Fibroblast of lung (primary cell): ENCODE measurements at regions not wholly inside any gene's neighbourhood (a gene's known extent, or its start where the extent isn't known, plus 50 kb on each side); places are given as distances from the start of the nearest gene placed in this dataset.

Source experiments
- CTCF ChIP-seq, 2 donors: IDR thresholded peaks in 1 of 2; conservative IDR thresholded peaks in 1 of 2; 1 replicate in 1 of 2; 2 replicates in 1 of 2; pipeline ENCODE4 v1.5.1; 2011 to 2012; ENCODE audit warnings: low read length in 2 of 2, control low read depth in 1 of 2, inconsistent platforms in 1 of 2, low read depth in 1 of 2, mild to moderate bottlenecking in 1 of 2
- EZH2 ChIP-seq: IDR thresholded peaks from 2 replicates; pipeline ENCODE4 v1.5.1; 2012; ENCODE audit warnings: low read length, control low read depth, mild to moderate bottlenecking; ENCODE audit errors: missing control alignments

- no peak for TF ChIP-seq CTCF (conservative IDR thresholded peaks at IDR 0.05 in 1 of 2, IDR thresholded peaks at IDR 0.05 in 1 of 2; ENCODE audit: low read depth in 1 of 2, low read length in 2 of 2)
- TF ChIP-seq EZH2, result no peak
These were observed 404.5 kb upstream of the HSF2 start for GRCh38 chr6:121994919-121995318.
